HCT116 (cell line): ENCODE measurements at regions not wholly inside any gene's neighbourhood (a gene's known extent, or its start where the extent isn't known, plus 50 kb on each side); places are given as distances from the start of the nearest gene placed in this dataset.

Experiments used
- ATAC-seq: fragments of 200-7000 bp; cut with Tn5 transposase; 2 replicates; pipeline ENCODE4 v1.9.1; 2020; ENCODE audit warnings: mild to moderate bottlenecking, moderate library complexity
- BruUV-seq: library from RNA; stranded (reverse); fragments of 400-500 nt; replicated peaks from 2 replicates; lab custom pipeline; 2021; lab: Mats Ljungman, UMichigan
- CTCF ChIA-PET: fragments of 300-600 bp; sonication (Branson Sonifier 250); formaldehyde crosslinking; loops from one replicate; lab custom pipeline; 2021; ENCODE audit warnings: antibody characterized with exemption; lab: Charles Lee
- POLR2A ChIA-PET: fragments of 300-600, 350-600 bp; sonication (Branson Sonifier 250); formaldehyde crosslinking; loops from one replicate; lab custom pipeline; 2021; ENCODE audit warnings: antibody characterized with exemption; lab: Charles Lee
- RAD21 ChIA-PET, 2 experiments: fragments of 300-600 bp; sonication (Branson Sonifier 250); formaldehyde crosslinking; loops; one replicate each; lab custom pipeline; 2023; ENCODE audit warnings: low total read pairs in 2 of 2; ENCODE audit not compliant: uncharacterized antibody in 2 of 2, unreplicated experiment in 2 of 2, low non-redundant PET in 1 of 2; lab: Charles Lee
- DNase-seq: peaks from one replicate; pipeline ENCODE4 v3.0.0-alpha.2; 2010; ENCODE audit warnings: low read depth, low spot score
- H2AFZ ChIP-seq: fragments of 200-600 bp; shearing (Covaris generic), sonication (generic); 2 replicates; pipeline ENCODE4 v1.6.1; 2017; ENCODE audit warnings: low read depth, mixed run types, mixed read lengths, antibody characterized with exemption, low read length; ENCODE audit not compliant: poor library complexity, severe bottlenecking
- H3K27ac ChIP-seq: 2 replicates; pipeline ENCODE4 v1.5.1; 2012; ENCODE audit warnings: low read depth, low read length
- H3K27me3 ChIP-seq: fragments of 200-600 bp; sonication (generic); 2 replicates; pipeline ENCODE4 v1.6.1; 2016; ENCODE audit warnings: mixed run types, low read length, mixed read lengths; ENCODE audit not compliant: insufficient read depth
- H3K36me3 ChIP-seq, 2 experiments: fragments of 200-500 bp in 1 of 2; fragments of 200-600 bp in 1 of 2; sonication (Bioruptor generic) in 1 of 2; sonication (generic) in 1 of 2; 2 replicates each; pipeline versions ENCODE4 v1.5.1 to v1.6.1; 2014 to 2016; ENCODE audit warnings: low read length in 2 of 2, inconsistent platforms in 1 of 2, mixed read lengths in 1 of 2, mixed run types in 1 of 2; ENCODE audit not compliant: insufficient read depth in 2 of 2, control insufficient read depth in 1 of 2
- H3K4me1 ChIP-seq, 2 experiments: fragments of 200-600 bp in 1 of 2; sonication (generic) in 1 of 2; 2 replicates each; pipeline versions ENCODE4 v1.5.1 to v1.6.1; 2012 to 2017; ENCODE audit warnings: low read length in 2 of 2, inconsistent platforms in 1 of 2, mild to moderate bottlenecking in 1 of 2, mixed read lengths in 1 of 2, mixed run types in 1 of 2, moderate library complexity in 1 of 2; ENCODE audit not compliant: insufficient read depth in 2 of 2, control insufficient read depth in 1 of 2
- H3K4me2 ChIP-seq: fragments of 200-600 bp; sonication (generic); 2 replicates; pipeline ENCODE4 v1.6.1; 2017; ENCODE audit warnings: mixed run types, low read length, mixed read lengths
- H3K4me3 ChIP-seq, 2 experiments: fragments of 200-600 bp in 1 of 2; sonication (generic) in 1 of 2; replicated peaks in 1 of 2; 2 replicates each; pipeline ENCODE4 v1.5.1; 2011 to 2016; ENCODE audit warnings: low read length in 2 of 2, control low read depth in 1 of 2, low read depth in 1 of 2, mild to moderate bottlenecking in 1 of 2, mixed read lengths in 1 of 2, mixed run types in 1 of 2
- H3K79me2 ChIP-seq: fragments of 200-600 bp; sonication (generic); 2 replicates; pipeline ENCODE4 v1.6.1; 2017; ENCODE audit warnings: mild to moderate bottlenecking, mixed run types, low read length, moderate library complexity, mixed read lengths; ENCODE audit not compliant: insufficient read depth
- H3K9ac ChIP-seq: fragments of 200-600 bp; sonication (generic); 2 replicates; pipeline ENCODE4 v1.6.1; 2016; ENCODE audit warnings: low read length, mixed read lengths
- H3K9me2 ChIP-seq: fragments of 200-600 bp; sonication (generic), shearing (Covaris generic); 2 replicates; pipeline ENCODE4 v1.6.1; 2017; ENCODE audit warnings: mixed run types, mild to moderate bottlenecking, moderate library complexity; ENCODE audit not compliant: insufficient read depth
- H3K9me3 ChIP-seq, 2 experiments: fragments of 200-500 bp in 1 of 2; fragments of 200-600 bp in 1 of 2; sonication (Bioruptor generic) in 1 of 2; sonication (generic) in 1 of 2; 2 replicates each; pipeline ENCODE4 v1.6.1; 2014 to 2017; ENCODE audit warnings: low read length in 2 of 2, mixed read lengths in 2 of 2, inconsistent platforms in 1 of 2, low read depth in 1 of 2, mild to moderate bottlenecking in 1 of 2, mixed run types in 1 of 2, moderate library complexity in 1 of 2; ENCODE audit not compliant: control insufficient read depth in 1 of 2, insufficient read depth in 1 of 2
- H4K20me1 ChIP-seq: fragments of 200-600 bp; sonication (generic), shearing (Covaris generic); 2 replicates; pipeline ENCODE4 v1.6.1; 2017; ENCODE audit warnings: mixed run types, mild to moderate bottlenecking, moderate library complexity; ENCODE audit not compliant: insufficient read depth
- ATF3 ChIP-seq: IDR thresholded peaks from 2 replicates; pipeline ENCODE4 v1.6.1; 2012
- CBX3 ChIP-seq: IDR thresholded peaks from 2 replicates; pipeline ENCODE4 v1.6.1; 2012; ENCODE audit warnings: low read depth
- CEBPB ChIP-seq: IDR thresholded peaks from 2 replicates; pipeline ENCODE4 v1.6.1; 2012; ENCODE audit warnings: low read depth
- EGR1 ChIP-seq: IDR thresholded peaks from 2 replicates; pipeline ENCODE4 v1.6.1; 2012; ENCODE audit warnings: low read depth
- ELF1 ChIP-seq: IDR thresholded peaks from 2 replicates; pipeline ENCODE4 v1.6.1; 2012; ENCODE audit warnings: low read depth, borderline replicate concordance
- EZH2 ChIP-seq: fragments of 200-600 bp; sonication (generic); IDR thresholded peaks from 2 replicates; pipeline ENCODE4 v1.6.1; 2017; ENCODE audit warnings: antibody characterized with exemption, mixed run types
- EZH2phosphoT487 ChIP-seq: fragments of 200-600 bp; IDR thresholded peaks from 2 replicates; pipeline ENCODE4 v1.6.1; 2018; ENCODE audit warnings: antibody characterized with exemption, borderline replicate concordance
- FOSL1 ChIP-seq: IDR thresholded peaks from 2 replicates; pipeline ENCODE4 v1.6.1; 2012; ENCODE audit warnings: low read depth
- JUND ChIP-seq: IDR thresholded peaks from 2 replicates; pipeline ENCODE4 v1.6.1; 2012
- MAX ChIP-seq: IDR thresholded peaks from 2 replicates; pipeline ENCODE4 v1.6.1; 2012
- POLR2A ChIP-seq: IDR thresholded peaks from 2 replicates; pipeline ENCODE4 v1.7.0; 2011; ENCODE audit warnings: borderline replicate concordance; ENCODE audit not compliant: insufficient read depth, insufficient read length; ENCODE audit errors: extremely low read depth
- POLR2AphosphoS5 ChIP-seq: IDR thresholded peaks from 2 replicates; pipeline ENCODE4 v1.6.1; 2011; ENCODE audit warnings: mild to moderate bottlenecking, low read depth, low read length, moderate library complexity
- RAD21 ChIP-seq: IDR thresholded peaks from 2 replicates; pipeline ENCODE4 v1.6.1; 2012; ENCODE audit warnings: low read depth, mild to moderate bottlenecking
- REST ChIP-seq: IDR thresholded peaks from 2 replicates; pipeline ENCODE4 v1.6.1; 2012; ENCODE audit warnings: low read depth
- SIN3A ChIP-seq: IDR thresholded peaks from 2 replicates; pipeline ENCODE4 v1.6.1; 2012; ENCODE audit warnings: low read depth
- YY1 ChIP-seq: IDR thresholded peaks from 2 replicates; pipeline ENCODE4 v1.6.1; 2011; ENCODE audit warnings: low read length, low read depth, moderate library complexity, mild to moderate bottlenecking; ENCODE audit not compliant: insufficient replicate concordance; ENCODE audit errors: extremely low read depth
- ZBTB33 ChIP-seq: IDR thresholded peaks from 2 replicates; pipeline ENCODE4 v1.6.1; 2011; ENCODE audit warnings: mild to moderate bottlenecking, low read length, moderate library complexity; ENCODE audit not compliant: insufficient replicate concordance; ENCODE audit errors: extremely low read depth
- ZFX ChIP-seq: fragments of 450-650 bp; IDR thresholded peaks from 2 replicates; pipeline ENCODE4 v1.6.1; 2017
- intact Hi-C: fragments of 100-400 bp; cut with micrococcal nuclease; formaldehyde crosslinking; loops from 2 replicates; pipeline ENCODE4 v1.10.0; 2022

- no peaks in the 10 kb centered on the region for H3K9me3 ChIP-seq
- H2AFZ ChIP-seq: no peak overlapping the region
- H3K79me2 ChIP-seq: peaks cover 82% of the 10 kb centered on the region
- H3K4me1 ChIP-seq: peaks cover 27 to 68% of the 10 kb centered on the region in 2 experiments
- no peaks in the 10 kb centered on the region for H3K27me3 ChIP-seq
- TF ChIP-seq YY1: no peak
- TF ChIP-seq CBX3: no peak
- no peak for TF ChIP-seq POLR2A
- no peak for TF ChIP-seq EGR1
- TF ChIP-seq EZH2phosphoT487: no peak
- TF ChIP-seq ZBTB33: no peak
- TF ChIP-seq POLR2AphosphoS5: no peak
- TF ChIP-seq CEBPB: no peak
- TF ChIP-seq JUND: no peak
- TF ChIP-seq FOSL1: no peak
- TF ChIP-seq ELF1: no peak
- no peak for TF ChIP-seq SIN3A
- no peak for TF ChIP-seq REST
- no peak for TF ChIP-seq EZH2
- no peak for TF ChIP-seq ZFX
- TF ChIP-seq ATF3: no peak
- TF ChIP-seq MAX: no peak
- no peak for TF ChIP-seq RAD21
- TSS peak; percentile 1 for BruUV-seq
- ATAC-seq (no peak), DNase-seq (no peak)
- peaks cover 11 to 46% of the 10 kb centered on the region in 2 experiments; a peak in 3 of 4 replicates for H3K36me3 ChIP-seq
- POLR2A ChIA-PET: no interaction called here
- no peaks in the 10 kb centered on the region for H3K9me2 ChIP-seq
- H3K27ac ChIP-seq: peak overlapping the region; percentile 60
- H3K4me3 ChIP-seq: no peak overlapping the region
- RAD21 ChIA-PET: no interaction called here
- peak overlapping the region; percentile 49 for H3K4me2 ChIP-seq
- peaks cover 7% of the 10 kb centered on the region; the same call in 1 of the 2 replicates for H4K20me1 ChIP-seq
- H3K9ac ChIP-seq: peak overlapping the region; percentile 44
- intact Hi-C loops: loop anchor here (5.0 to 10.0 kb wide), 2 partner anchors 417 to 529 kb away; no protein-coding TSS in a partner anchor
- CTCF ChIA-PET: no interaction called here
Observed at GRCh38 chrX:45847961-45848360, 647.3 kb upstream of the DIPK2B start.
